Endothelial cell of umbilical vein (primary cell): ENCODE measurements at regions not wholly inside any gene's neighbourhood (a gene's known extent, or its start where the extent isn't known, plus 50 kb on each side); places are given as distances from the start of the nearest gene placed in this dataset.

Experiments
- BruUV-seq: library from RNA; stranded (reverse); fragments of 400-500 nt; replicated peaks from 2 replicates; lab custom pipeline; 2021; lab: Mats Ljungman, UMichigan
- CTCF ChIA-PET: fragments of 300-600, 350-600 bp; sonication (Branson Sonifier 250); formaldehyde crosslinking; loops from one replicate; lab custom pipeline; 2021; ENCODE audit warnings: antibody characterized with exemption, inconsistent platforms; lab: Charles Lee
- POLR2A ChIA-PET: fragments of 300-600, 350-600 bp; sonication (Branson Sonifier 250); formaldehyde crosslinking; loops from one replicate; lab custom pipeline; 2021; ENCODE audit warnings: antibody characterized with exemption, inconsistent platforms; lab: Charles Lee
- DNase-seq: peaks from one replicate; pipeline ENCODE4 v3.0.0-alpha.2; 2011; ENCODE audit warnings: low read depth, low spot score
- FAIRE-seq: peaks from 2 replicates; lab custom pipeline; 2011; peaks lifted over from hg19 to GRCh38; lab: Jason Lieb, UNC
- H2AFZ ChIP-seq: 2 replicates; pipeline ENCODE4 v1.6.0; 2012; ENCODE audit warnings: low read depth, low read length, control low read depth, inconsistent platforms
- H3K27ac ChIP-seq: 2 replicates; pipeline ENCODE4 v1.5.1; 2011; ENCODE audit warnings: low read depth, mild to moderate bottlenecking, control low read depth, low read length, moderate library complexity; ENCODE audit not compliant: insufficient read depth
- H3K27me3 ChIP-seq, 2 experiments: 2 replicates each; pipeline versions ENCODE4 v1.6.0 to v1.6.1; 2011; ENCODE audit warnings: low read length in 2 of 2, mixed read lengths in 1 of 2; ENCODE audit not compliant: control insufficient read depth in 2 of 2, insufficient read depth in 2 of 2
- H3K36me3 ChIP-seq, 2 experiments: 2 replicates in 1 of 2; 3 replicates in 1 of 2; pipeline ENCODE4 v1.5.1; 2011; ENCODE audit warnings: low read length in 2 of 2, mild to moderate bottlenecking in 1 of 2, moderate library complexity in 1 of 2; ENCODE audit not compliant: control insufficient read depth in 2 of 2, insufficient read depth in 2 of 2; ENCODE audit errors: extremely low read depth in 1 of 2
- H3K4me1 ChIP-seq: 3 replicates; pipeline ENCODE4 v1.5.1; 2011; ENCODE audit warnings: mild to moderate bottlenecking, low read length; ENCODE audit not compliant: control insufficient read depth, insufficient read depth; ENCODE audit errors: extremely low read depth
- H3K4me2 ChIP-seq: 2 replicates; pipeline ENCODE4 v1.6.1; 2011; ENCODE audit warnings: low read length, control low read depth, mixed read lengths; ENCODE audit not compliant: insufficient read depth
- H3K4me3 ChIP-seq, 3 experiments: fragments of 200-600 bp in 1 of 3; sonication (generic), shearing (Covaris generic) in 1 of 3; replicated peaks in 1 of 3; 2 replicates each; pipeline ENCODE4 v1.5.1; 2011 to 2016; ENCODE audit warnings: control low read depth in 3 of 3, low read length in 3 of 3, mild to moderate bottlenecking in 2 of 3, inconsistent platforms in 1 of 3, low read depth in 1 of 3, moderate library complexity in 1 of 3; ENCODE audit not compliant: insufficient read depth in 1 of 3
- H3K79me2 ChIP-seq: 2 replicates; pipeline ENCODE4 v1.6.0; 2012; ENCODE audit warnings: low read length, inconsistent platforms; ENCODE audit not compliant: control insufficient read depth, insufficient read depth
- H3K9ac ChIP-seq: replicated peaks from 2 replicates; pipeline ENCODE3; 2011; ENCODE audit warnings: low read length, control low read depth; ENCODE audit not compliant: insufficient read depth; ENCODE audit errors: extremely low read depth
- H3K9me1 ChIP-seq: replicated peaks from 3 replicates; pipeline ENCODE4 v1.6.0; 2011; ENCODE audit warnings: mild to moderate bottlenecking, low read length; ENCODE audit not compliant: control insufficient read depth, insufficient read depth; ENCODE audit errors: extremely low read depth
- H3K9me3 ChIP-seq: replicated peaks from 2 replicates; pipeline ENCODE4 v1.5.1; 2012; ENCODE audit warnings: low read length, inconsistent platforms; ENCODE audit not compliant: control insufficient read depth, insufficient read depth
- H4K20me1 ChIP-seq: replicated peaks from 2 replicates; pipeline ENCODE3; 2011; ENCODE audit warnings: mild to moderate bottlenecking, low read length; ENCODE audit not compliant: control insufficient read depth, insufficient read depth; ENCODE audit errors: extremely low read depth
- EZH2 ChIP-seq: IDR thresholded peaks from 2 replicates; pipeline ENCODE4 v1.6.1; 2012; ENCODE audit warnings: borderline replicate concordance, low read depth, mild to moderate bottlenecking, moderate library complexity, low read length, inconsistent platforms; ENCODE audit not compliant: severe bottlenecking
- FOS ChIP-seq: IDR thresholded peaks from 2 replicates; pipeline ENCODE4 v1.6.1; 2011; ENCODE audit warnings: mild to moderate bottlenecking, low read length, moderate library complexity, borderline replicate concordance; ENCODE audit not compliant: insufficient read depth
- GATA2 ChIP-seq: IDR thresholded peaks from 2 replicates; pipeline ENCODE4 v1.7.0; 2011; ENCODE audit warnings: low read depth, mild to moderate bottlenecking, moderate library complexity, mixed read lengths, low read length; ENCODE audit not compliant: insufficient read length, insufficient read depth
- JUN ChIP-seq: IDR thresholded peaks from 2 replicates; pipeline ENCODE4 v1.6.1; 2011; ENCODE audit warnings: borderline replicate concordance, low read depth; ENCODE audit not compliant: insufficient read length, insufficient read depth
- POLR2A ChIP-seq: IDR thresholded peaks from 2 replicates; pipeline ENCODE4 v1.6.1; 2012; ENCODE audit warnings: low read depth, mild to moderate bottlenecking, control low read depth, low read length
- POLR2AphosphoS5 ChIP-seq: IDR thresholded peaks from 2 replicates; pipeline ENCODE4 v1.6.1; 2012; ENCODE audit warnings: low read depth, mild to moderate bottlenecking, control low read depth, low read length, moderate library complexity; ENCODE audit not compliant: insufficient read depth
- dilution Hi-C: fragments of 300-500 bp; cut with MboI; formaldehyde crosslinking; loops from one replicate; pipeline ENCODE4 v1.15.0; 2019; ENCODE audit warnings: low sequenced_read_pairs; ENCODE audit not compliant: extremely low pct_ligation_motif_present
- intact Hi-C: fragments of 100-400 bp; cut with micrococcal nuclease; formaldehyde crosslinking; loops from one replicate; pipeline ENCODE4 v1.10.0; 2022
- TF ChIP-seq, protein P1 (sequence below): IDR thresholded peaks from 2 replicates; pipeline ENCODE4 v1.6.1; 2011; ENCODE audit not compliant: insufficient read depth, insufficient read length
- TF ChIP-seq, protein P2 (sequence below), 2 donors: IDR thresholded peaks; 1 replicate in 1 of 2; 2 replicates in 1 of 2; pipeline ENCODE4 v1.5.1; 2011; ENCODE audit warnings: low read length in 2 of 2, mild to moderate bottlenecking in 2 of 2, moderate library complexity in 2 of 2, control low read depth in 1 of 2, inconsistent platforms in 1 of 2, low read depth in 1 of 2; ENCODE audit not compliant: insufficient read depth in 1 of 2; ENCODE audit errors: extremely low read depth in 1 of 2

- no TSS peak for BruUV-seq
- dilution Hi-C loops (no loop called here), intact Hi-C loops (no loop called here)
- no peak for DNase-seq
- Histone ChIP-seq H3K79me2 (no peaks in the 10 kb centered on the region), H3K9me1 (no peaks in the 10 kb centered on the region), H3K27me3 (no peaks in the 10 kb centered on the region), H4K20me1 (no peaks in the 10 kb centered on the region), H3K27ac (no peak overlapping the region), H3K4me2 (no peak overlapping the region), H3K9ac (no peak overlapping the region), H3K9me3 (no peaks in the 10 kb centered on the region), H3K4me1 (peaks cover 36% of the 10 kb centered on the region), H2AFZ (no peak overlapping the region), H3K36me3 (no peaks in the 10 kb centered on the region), H3K4me3 (no peak overlapping the region)
- POLR2A ChIA-PET = no interaction called here
- TF ChIP-seq POLR2A (no peak), GATA2 (no peak), FOS (no peak), EZH2 (no peak), JUN (no peak), POLR2AphosphoS5 (no peak)
- TF ChIP-seq, protein P1, sequence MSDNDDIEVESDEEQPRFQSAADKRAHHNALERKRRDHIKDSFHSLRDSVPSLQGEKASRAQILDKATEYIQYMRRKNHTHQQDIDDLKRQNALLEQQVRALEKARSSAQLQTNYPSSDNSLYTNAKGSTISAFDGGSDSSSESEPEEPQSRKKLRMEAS = no peak
- TF ChIP-seq, protein P2, sequence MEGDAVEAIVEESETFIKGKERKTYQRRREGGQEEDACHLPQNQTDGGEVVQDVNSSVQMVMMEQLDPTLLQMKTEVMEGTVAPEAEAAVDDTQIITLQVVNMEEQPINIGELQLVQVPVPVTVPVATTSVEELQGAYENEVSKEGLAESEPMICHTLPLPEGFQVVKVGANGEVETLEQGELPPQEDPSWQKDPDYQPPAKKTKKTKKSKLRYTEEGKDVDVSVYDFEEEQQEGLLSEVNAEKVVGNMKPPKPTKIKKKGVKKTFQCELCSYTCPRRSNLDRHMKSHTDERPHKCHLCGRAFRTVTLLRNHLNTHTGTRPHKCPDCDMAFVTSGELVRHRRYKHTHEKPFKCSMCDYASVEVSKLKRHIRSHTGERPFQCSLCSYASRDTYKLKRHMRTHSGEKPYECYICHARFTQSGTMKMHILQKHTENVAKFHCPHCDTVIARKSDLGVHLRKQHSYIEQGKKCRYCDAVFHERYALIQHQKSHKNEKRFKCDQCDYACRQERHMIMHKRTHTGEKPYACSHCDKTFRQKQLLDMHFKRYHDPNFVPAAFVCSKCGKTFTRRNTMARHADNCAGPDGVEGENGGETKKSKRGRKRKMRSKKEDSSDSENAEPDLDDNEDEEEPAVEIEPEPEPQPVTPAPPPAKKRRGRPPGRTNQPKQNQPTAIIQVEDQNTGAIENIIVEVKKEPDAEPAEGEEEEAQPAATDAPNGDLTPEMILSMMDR (IDR thresholded peaks at IDR 0.05; ENCODE audit: extremely low read depth in 1 of 2, insufficient read depth in 1 of 2, low read depth in 1 of 2, low read length in 2 of 2) = no peak
- CTCF ChIA-PET = no interaction called here
- FAIRE-seq = no peak
These were observed 181.4 kb downstream of the CALCRL start for GRCh38 chr2:187266645-187267044.
